Astrocyte (in vitro differentiated cells and primary cell): ENCODE measurements at regions not wholly inside any gene's neighbourhood (a gene's known extent, or its start where the extent isn't known, plus 50 kb on each side); places are given as distances from the start of the nearest gene placed in this dataset.

Experiments used
- EZH2 ChIP-seq: IDR thresholded peaks from 2 replicates; pipeline ENCODE4 v1.6.1; 2012; ENCODE audit warnings: mild to moderate bottlenecking, low read length, inconsistent platforms; ENCODE audit not compliant: insufficient read depth
- TF ChIP-seq, protein P1 (sequence below): IDR thresholded peaks from 2 replicates; pipeline ENCODE4 v1.5.1; 2011; ENCODE audit warnings: low read depth, mild to moderate bottlenecking, inconsistent platforms, low read length, moderate library complexity; ENCODE audit not compliant: insufficient read depth

GRCh38 chr5:115708819-115709477 lies 83.1 kb upstream of the TMED7 start:
- TF ChIP-seq, protein P1, sequence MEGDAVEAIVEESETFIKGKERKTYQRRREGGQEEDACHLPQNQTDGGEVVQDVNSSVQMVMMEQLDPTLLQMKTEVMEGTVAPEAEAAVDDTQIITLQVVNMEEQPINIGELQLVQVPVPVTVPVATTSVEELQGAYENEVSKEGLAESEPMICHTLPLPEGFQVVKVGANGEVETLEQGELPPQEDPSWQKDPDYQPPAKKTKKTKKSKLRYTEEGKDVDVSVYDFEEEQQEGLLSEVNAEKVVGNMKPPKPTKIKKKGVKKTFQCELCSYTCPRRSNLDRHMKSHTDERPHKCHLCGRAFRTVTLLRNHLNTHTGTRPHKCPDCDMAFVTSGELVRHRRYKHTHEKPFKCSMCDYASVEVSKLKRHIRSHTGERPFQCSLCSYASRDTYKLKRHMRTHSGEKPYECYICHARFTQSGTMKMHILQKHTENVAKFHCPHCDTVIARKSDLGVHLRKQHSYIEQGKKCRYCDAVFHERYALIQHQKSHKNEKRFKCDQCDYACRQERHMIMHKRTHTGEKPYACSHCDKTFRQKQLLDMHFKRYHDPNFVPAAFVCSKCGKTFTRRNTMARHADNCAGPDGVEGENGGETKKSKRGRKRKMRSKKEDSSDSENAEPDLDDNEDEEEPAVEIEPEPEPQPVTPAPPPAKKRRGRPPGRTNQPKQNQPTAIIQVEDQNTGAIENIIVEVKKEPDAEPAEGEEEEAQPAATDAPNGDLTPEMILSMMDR: no peak
- no peak for TF ChIP-seq EZH2
